GM12864 (cell line): ENCODE measurements at regions not wholly inside any gene's neighbourhood (a gene's known extent, or its start where the extent isn't known, plus 50 kb on each side); places are given as distances from the start of the nearest gene placed in this dataset.

ENCODE experiments used
- DNase-seq: peaks from one replicate; pipeline ENCODE4 v3.0.0-alpha.2; 2011; ENCODE audit warnings: low read depth
- H3K4me3 ChIP-seq: 2 replicates; pipeline ENCODE4 v1.5.1; 2011; ENCODE audit warnings: mild to moderate bottlenecking, low read depth, low read length, control low read depth
- CTCF ChIP-seq: IDR thresholded peaks from 2 replicates; pipeline ENCODE4 v1.5.1; 2011; ENCODE audit warnings: low read depth, mild to moderate bottlenecking, moderate library complexity, low read length, control low read depth, inconsistent platforms; ENCODE audit errors: missing control alignments

DNA sequence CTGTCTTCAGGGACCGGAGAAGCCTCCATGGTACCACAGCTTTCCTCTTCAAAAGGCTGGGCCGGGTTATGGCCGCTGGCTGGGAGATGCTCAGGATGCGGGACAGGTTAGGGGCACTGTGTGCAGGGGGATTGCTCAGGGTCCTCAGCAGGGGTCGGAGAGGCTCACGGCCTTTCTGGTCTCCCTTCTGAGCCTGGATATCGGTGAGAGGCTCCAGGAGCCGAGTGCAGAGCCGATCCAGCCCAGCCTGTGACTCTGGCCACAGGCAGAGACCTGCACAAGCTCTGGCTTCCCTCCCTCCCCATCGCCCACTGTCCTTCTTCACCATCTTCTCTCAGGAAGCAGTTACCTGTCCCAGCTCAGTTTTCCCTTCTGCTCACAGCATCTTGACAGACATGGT lies 306.0 kb downstream of the ZNF536 start:
- DNase-seq = no peak
- no peak overlapping the region for H3K4me3 ChIP-seq
- TF ChIP-seq CTCF = no peak

GRCh38 chr19:30677702-30678101 lies 305.5 kb downstream of the ZNF536 start:
- no peak overlapping the region for H3K4me3 ChIP-seq
- no peak for TF ChIP-seq CTCF
- DNase-seq = no peak

GRCh38 chr19:30676990-30677679 lies 305.0 kb downstream of the ZNF536 start:
- H3K4me3 ChIP-seq = no peak overlapping the region
- TF ChIP-seq CTCF = no peak
- no peak for DNase-seq

GRCh38 chr19:30675086-30675485 lies 302.9 kb downstream of the ZNF536 start:
- no peak for DNase-seq
- no peak overlapping the region for H3K4me3 ChIP-seq
- TF ChIP-seq CTCF = no peak

- H3K4me3 ChIP-seq = no peak overlapping the region
- no peak for TF ChIP-seq CTCF
- DNase-seq = no peak
Measured at GRCh38 chr19:30674656-30675055, 302.5 kb downstream of the ZNF536 start.

GRCh38 chr19:30673336-30673735 lies 301.2 kb downstream of the ZNF536 start:
- no peak for TF ChIP-seq CTCF
- no peak for DNase-seq

DNA sequence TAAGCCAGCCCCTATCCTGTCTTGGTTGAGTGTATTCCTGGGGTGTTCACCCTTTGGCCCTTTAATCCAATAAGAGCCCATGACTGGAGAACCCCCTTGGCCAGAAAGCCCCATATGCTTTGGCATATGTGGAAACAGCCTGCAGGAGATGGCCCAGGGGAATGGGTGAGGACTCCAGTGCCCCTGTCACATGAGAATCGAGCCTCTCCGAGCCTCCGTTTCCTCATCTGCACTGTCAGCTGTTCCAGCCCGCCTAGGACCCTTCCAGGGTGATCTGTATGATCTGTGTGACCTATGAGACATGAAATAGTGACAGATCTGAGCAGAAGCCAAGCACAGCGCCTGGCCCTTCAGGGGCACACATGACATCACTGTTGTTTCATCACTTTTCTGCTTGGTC lies 300.7 kb downstream of the ZNF536 start:
- DNase-seq = no peak
- TF ChIP-seq CTCF = no peak
- no peak overlapping the region for H3K4me3 ChIP-seq

More at GRCh38 chr19:30673336-30673735, 301.2 kb downstream of the ZNF536 start:
- no peak overlapping the region for H3K4me3 ChIP-seq
